H9 (cell line): ENCODE measurements at regions not wholly inside any gene's neighbourhood (a gene's known extent, or its start where the extent isn't known, plus 50 kb on each side); places are given as distances from the start of the nearest gene placed in this dataset.

ENCODE experiments used
- DNase-seq: peaks from one replicate; pipeline ENCODE4 v3.0.0-alpha.2; 2017
- H2AFZ ChIP-seq: one replicate; pipeline ENCODE4 v1.6.1; 2013; ENCODE audit warnings: mild to moderate bottlenecking, low read length, control low read depth, moderate library complexity
- H2AK5ac ChIP-seq: 2 replicates; pipeline ENCODE4 v1.6.1; 2013; ENCODE audit warnings: low read length, control low read depth, mixed read lengths; ENCODE audit not compliant: insufficient read length
- H2BK120ac ChIP-seq: one replicate; pipeline ENCODE4 v1.6.1; 2013; ENCODE audit warnings: low read depth, mild to moderate bottlenecking, low read length, control low read depth, inconsistent platforms; ENCODE audit not compliant: poor library complexity, severe bottlenecking
- H2BK12ac ChIP-seq: 2 replicates; pipeline ENCODE4 v1.6.1; 2013; ENCODE audit warnings: low read length, control low read depth, mixed read lengths, low read depth; ENCODE audit not compliant: insufficient read length
- H2BK15ac ChIP-seq: 2 replicates; pipeline ENCODE4 v1.6.1; 2013; ENCODE audit warnings: low read depth, low read length, control low read depth
- H2BK20ac ChIP-seq: one replicate; pipeline ENCODE4 v1.6.1; 2013; ENCODE audit warnings: low read depth, mild to moderate bottlenecking, low read length, control low read depth, inconsistent platforms; ENCODE audit not compliant: poor library complexity, severe bottlenecking
- H2BK5ac ChIP-seq: 2 replicates; pipeline ENCODE4 v1.6.1; 2013; ENCODE audit warnings: low read length, control low read depth, mixed read lengths; ENCODE audit not compliant: insufficient read length
- H3K14ac ChIP-seq: 2 replicates; pipeline ENCODE4 v1.6.1; 2013; ENCODE audit warnings: low read length, control low read depth; ENCODE audit not compliant: insufficient read depth
- H3K18ac ChIP-seq: 2 replicates; pipeline ENCODE4 v1.6.1; 2013; ENCODE audit warnings: low read depth, mild to moderate bottlenecking, mixed read lengths, low read length, control low read depth; ENCODE audit not compliant: insufficient read length
- H3K23ac ChIP-seq: 2 replicates; pipeline ENCODE4 v1.6.1; 2013; ENCODE audit warnings: low read length, control low read depth, mixed read lengths, low read depth; ENCODE audit not compliant: insufficient read length
- H3K23me2 ChIP-seq: 2 replicates; pipeline ENCODE4 v1.6.1; 2013; ENCODE audit warnings: low read depth, mild to moderate bottlenecking, mixed read lengths, low read length, control low read depth; ENCODE audit not compliant: insufficient read length, poor library complexity, severe bottlenecking
- H3K27ac ChIP-seq: 2 replicates; pipeline ENCODE4 v1.5.1; 2013; ENCODE audit warnings: low read length, control low read depth, mixed read lengths, low read depth; ENCODE audit not compliant: insufficient read length
- H3K27me3 ChIP-seq: 2 replicates; pipeline ENCODE4 v1.6.1; 2013; ENCODE audit warnings: low read length, control low read depth, inconsistent platforms; ENCODE audit not compliant: insufficient read depth
- H3K4ac ChIP-seq: 2 replicates; pipeline ENCODE4 v1.6.1; 2013; ENCODE audit warnings: low read depth, mild to moderate bottlenecking, control low read depth, inconsistent platforms, low read length, moderate library complexity
- H3K4me1 ChIP-seq: 2 replicates; pipeline ENCODE4 v1.6.1; 2013; ENCODE audit warnings: low read length, control low read depth, inconsistent platforms; ENCODE audit not compliant: insufficient read depth
- H3K4me2 ChIP-seq: 2 replicates; pipeline ENCODE4 v1.6.1; 2013; ENCODE audit warnings: low read length, control low read depth, mixed read lengths; ENCODE audit not compliant: insufficient read length, insufficient read depth
- H3K56ac ChIP-seq: 2 replicates; pipeline ENCODE4 v1.6.1; 2013; ENCODE audit warnings: low read depth, mild to moderate bottlenecking, mixed read lengths, low read length, control low read depth; ENCODE audit not compliant: insufficient read length
- H3K79me1 ChIP-seq: 2 replicates; pipeline ENCODE4 v1.6.1; 2013; ENCODE audit warnings: low read depth, mild to moderate bottlenecking, moderate library complexity, low read length, control low read depth, inconsistent platforms; ENCODE audit not compliant: insufficient read depth, poor library complexity, severe bottlenecking
- H3K79me2 ChIP-seq: 2 replicates; pipeline ENCODE4 v1.6.1; 2013; ENCODE audit warnings: low read length, control low read depth, inconsistent platforms; ENCODE audit not compliant: insufficient read depth
- H3K9ac ChIP-seq: 2 replicates; pipeline ENCODE4 v1.6.1; 2013; ENCODE audit warnings: low read length, control low read depth, mixed read lengths; ENCODE audit not compliant: insufficient read length; ENCODE audit errors: extremely low read depth
- H3K9me3 ChIP-seq: one replicate; pipeline ENCODE4 v1.6.1; 2013; ENCODE audit warnings: low read depth, low read length, inconsistent platforms; ENCODE audit not compliant: control insufficient read depth
- H3T11ph ChIP-seq: one replicate; pipeline ENCODE4 v1.6.1; 2013; ENCODE audit warnings: mild to moderate bottlenecking, low read length, control low read depth, inconsistent platforms
- H4K20me1 ChIP-seq: one replicate; pipeline ENCODE4 v1.6.1; 2013; ENCODE audit not compliant: control insufficient read depth, insufficient read length, insufficient read depth
- H4K5ac ChIP-seq: 2 replicates; pipeline ENCODE4 v1.6.1; 2013; ENCODE audit warnings: low read depth, mild to moderate bottlenecking, mixed read lengths, low read length, control low read depth; ENCODE audit not compliant: insufficient read length
- H4K8ac ChIP-seq: replicated peaks from 2 replicates; pipeline ENCODE4 v1.6.1; 2013; ENCODE audit warnings: low read length, control low read depth, mixed read lengths, low read depth; ENCODE audit not compliant: insufficient read length
- H4K91ac ChIP-seq: 2 replicates; pipeline ENCODE4 v1.6.1; 2013; ENCODE audit warnings: low read depth, mild to moderate bottlenecking, moderate library complexity, mixed read lengths, low read length, control low read depth; ENCODE audit not compliant: insufficient read length
- H3K27ac Mint-ChIP-seq, 3 experiments: 2 replicates in 2 of 3; 3 replicates in 1 of 3; pipeline ENCODE4 v1.8.0; 2020 to 2021; ENCODE audit warnings: mixed read lengths in 3 of 3, mild to moderate bottlenecking in 1 of 3, moderate library complexity in 1 of 3
- H3K27me3 Mint-ChIP-seq: 2 replicates; pipeline ENCODE4 v1.8.0; 2021; ENCODE audit warnings: low read depth, mild to moderate bottlenecking, moderate library complexity, mixed read lengths
- H3K36me3 Mint-ChIP-seq, 3 experiments: 2 replicates in 2 of 3; 3 replicates in 1 of 3; pipeline ENCODE4 v1.8.0; 2020 to 2021; ENCODE audit warnings: low read depth in 3 of 3, mixed read lengths in 3 of 3; ENCODE audit not compliant: insufficient read depth in 1 of 3
- H3K4me1 Mint-ChIP-seq, 2 experiments: 2 replicates each; pipeline ENCODE4 v1.8.0; 2020; ENCODE audit warnings: mixed read lengths in 2 of 2
- H3K4me3 Mint-ChIP-seq, 2 experiments: 2 replicates in 1 of 2; 3 replicates in 1 of 2; pipeline ENCODE4 v1.8.0; 2020 to 2021; ENCODE audit warnings: mild to moderate bottlenecking in 2 of 2, mixed read lengths in 2 of 2, moderate library complexity in 1 of 2
- H3K9me3 Mint-ChIP-seq, 2 experiments: 2 replicates in 1 of 2; 3 replicates in 1 of 2; pipeline ENCODE4 v1.8.0; 2020; ENCODE audit warnings: mild to moderate bottlenecking in 2 of 2, mixed read lengths in 2 of 2, moderate library complexity in 1 of 2
- CTCF ChIP-seq: fragments of 200-600 bp; sonication (generic); conservative IDR thresholded peaks from 3 replicates; pipeline ENCODE4 v1.8.0; 2021; ENCODE audit warnings: antibody characterized with exemption, mild to moderate bottlenecking
- WGBS: extraction: QIAGEN DNeasy Blood & Tissue Kit; methylation state at CpG from one replicate; pipeline ENCODE4 v1.1.7; 2013; ENCODE audit warnings: missing lambda C conversion rate, low lambda C conversion rate, mixed read lengths; ENCODE audit not compliant: insufficient read length; ENCODE audit errors: extremely low coverage; 5-methylcytosine and 5-hydroxymethylcytosine counted together

DNA sequence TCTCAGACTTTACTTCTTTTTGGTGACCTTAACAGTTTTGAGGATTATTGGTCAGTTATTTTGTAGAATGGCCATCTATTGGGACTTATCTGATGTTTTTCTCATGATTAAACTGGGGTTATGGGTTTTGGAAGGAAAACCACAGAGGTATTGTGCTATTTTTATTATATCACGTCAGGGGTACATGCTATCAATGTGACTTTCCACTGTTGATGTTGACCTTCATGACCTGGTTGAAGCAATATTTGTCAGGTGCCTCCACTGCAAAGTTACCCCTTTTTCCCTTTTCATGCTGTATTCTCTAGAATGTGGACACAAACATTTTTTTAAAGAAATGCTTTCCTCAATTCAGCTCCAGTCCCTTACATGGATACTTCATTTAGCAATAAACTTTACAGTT, 152.8 kb upstream of the TSLP start:
- Histone ChIP-seq H4K91ac (no peak overlapping the region), H4K5ac (no peak overlapping the region), H2AK5ac (no peak overlapping the region), H3K9ac (no peak overlapping the region), H3K79me2 (no peaks in the 10 kb centered on the region), H4K8ac (no peak overlapping the region), H3K4ac (no peak overlapping the region), H2AFZ (no peak overlapping the region), H3K27me3 (no peaks in the 10 kb centered on the region), H4K20me1 (no peaks in the 10 kb centered on the region), H3K56ac (no peak overlapping the region), H3K79me1 (no peaks in the 10 kb centered on the region), H2BK120ac (no peak overlapping the region), H3K23me2 (no peaks in the 10 kb centered on the region), H3K4me1 (no peaks in the 10 kb centered on the region), H3K27ac (no peak overlapping the region), H3K4me2 (no peak overlapping the region), H2BK20ac (no peak overlapping the region), H3K18ac (no peak overlapping the region), H3K9me3 (no peaks in the 10 kb centered on the region), H3T11ph (no peak overlapping the region), H2BK15ac (no peak overlapping the region), H2BK12ac (no peak overlapping the region), H3K14ac (no peak overlapping the region), H2BK5ac (no peak overlapping the region), H3K23ac (no peak overlapping the region)
- Mint-ChIP-seq H3K9me3 (no peaks in the 10 kb centered on the region), H3K4me1 (peaks cover 6 to 14% of the 10 kb centered on the region in 2 experiments), H3K27me3 (no peaks in the 10 kb centered on the region), H3K36me3 (no peaks in the 10 kb centered on the region), H3K4me3 (no peak overlapping the region), H3K27ac (no peak overlapping the region)
- WGBS, result no CpG with 5 or more reads among the region's 1 CpG
- TF ChIP-seq CTCF, result no peak
- DNase-seq, result no peak
